Mucosa of descending colon (tissue), 3 donors: ENCODE measurements at regions not wholly inside any gene's neighbourhood (a gene's known extent, or its start where the extent isn't known, plus 50 kb on each side); places are given as distances from the start of the nearest gene placed in this dataset.

Experiments used
- ATAC-seq: fragments of 200-7000 bp; cut with Tn5 transposase; one replicate; pipeline ENCODE4 v1.9.1; 2020; ENCODE audit warnings: mild to moderate bottlenecking, moderate library complexity
- DNase-seq, 3 donors: peaks; one replicate each; pipeline ENCODE4 v3.0.0-alpha.2; 2020
- H3K36me3 ChIP-seq: fragments of 200-600 bp; one replicate; pipeline ENCODE4 v1.8.0; 2021; ENCODE audit warnings: low read depth, mild to moderate bottlenecking
- H3K4me1 ChIP-seq: fragments of 200-600 bp; one replicate; pipeline ENCODE4 v1.8.0; 2021; ENCODE audit warnings: low read depth, mild to moderate bottlenecking
- H3K4me3 ChIP-seq: fragments of 200-600 bp; one replicate; pipeline ENCODE4 v1.8.0; 2021; ENCODE audit warnings: mild to moderate bottlenecking
- H3K9me3 ChIP-seq: fragments of 200-600 bp; one replicate; pipeline ENCODE4 v1.8.0; 2021; ENCODE audit warnings: mild to moderate bottlenecking
- intact Hi-C, 2 donors: fragments of 100-400 bp; cut with DNase I in 1 of 2; cut with micrococcal nuclease in 1 of 2; formaldehyde crosslinking; loops; one replicate each; pipeline versions ENCODE4 v1.11.0 to v1.11.1; 2022; cut with DNase I, micrococcal nuclease
- TF ChIP-seq, protein P1 (sequence below): fragments of 200-600 bp; IDR thresholded peaks from one replicate; pipeline ENCODE4 v1.8.0; 2022; ENCODE audit warnings: antibody characterized with exemption, mild to moderate bottlenecking
- donor health status: DM: no; HTN: no; CAD: no; lungs with moderate emphysema.
- donor health status: DM: no; HTN: no; CAD: no.
- donor health status: DM: no; HTN: yes; CAD: no.

DNA sequence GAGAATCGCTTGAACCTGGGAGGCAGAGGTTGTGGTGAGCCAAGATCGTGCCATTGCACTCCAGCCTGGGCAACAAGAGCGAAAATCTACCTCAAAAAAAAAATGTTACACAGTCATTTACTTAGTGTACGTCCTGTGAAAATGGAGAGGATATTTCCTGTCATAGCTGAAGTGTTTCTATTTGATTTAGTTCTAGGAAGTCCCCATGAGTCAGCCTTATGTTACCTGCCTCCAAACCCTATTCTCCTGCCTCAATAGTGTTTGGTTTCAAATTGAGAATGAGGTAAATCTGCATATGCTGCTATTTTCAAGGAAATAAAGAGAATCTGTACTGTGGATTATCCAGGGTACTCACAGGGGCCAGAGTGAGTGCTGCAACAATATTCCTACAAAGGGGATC is 1284.5 kb upstream of the AUTS2 start:
- intact Hi-C loops: no loop called here

DNA sequence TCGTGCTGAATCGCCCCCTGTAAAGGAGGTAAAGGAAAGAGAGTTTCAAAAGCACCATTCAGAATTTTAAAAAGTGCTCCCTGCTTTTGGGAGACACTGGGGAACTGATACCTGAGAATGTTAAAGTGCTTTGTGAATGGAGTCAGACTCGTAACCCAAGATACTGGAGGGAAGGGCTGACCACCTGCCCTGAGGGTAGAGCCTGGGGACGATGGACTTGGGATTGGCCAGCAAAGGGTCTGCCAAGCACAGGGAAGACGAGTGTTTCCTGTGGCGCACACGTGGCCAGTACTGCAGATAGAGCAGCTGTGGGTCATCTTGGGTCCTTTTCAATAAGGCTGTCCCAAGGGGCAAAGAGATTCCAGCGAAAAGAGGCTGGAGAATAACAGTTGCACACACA is 1284.1 kb upstream of the AUTS2 start:
- H3K36me3 ChIP-seq: no peaks in the 10 kb centered on the region
- H3K4me1 ChIP-seq: no peaks in the 10 kb centered on the region
- no peak for DNase-seq
- intact Hi-C loops: no loop called here
- H3K9me3 ChIP-seq: peaks cover 30% of the 10 kb centered on the region
- ATAC-seq: no peak
- TF ChIP-seq, protein P1, sequence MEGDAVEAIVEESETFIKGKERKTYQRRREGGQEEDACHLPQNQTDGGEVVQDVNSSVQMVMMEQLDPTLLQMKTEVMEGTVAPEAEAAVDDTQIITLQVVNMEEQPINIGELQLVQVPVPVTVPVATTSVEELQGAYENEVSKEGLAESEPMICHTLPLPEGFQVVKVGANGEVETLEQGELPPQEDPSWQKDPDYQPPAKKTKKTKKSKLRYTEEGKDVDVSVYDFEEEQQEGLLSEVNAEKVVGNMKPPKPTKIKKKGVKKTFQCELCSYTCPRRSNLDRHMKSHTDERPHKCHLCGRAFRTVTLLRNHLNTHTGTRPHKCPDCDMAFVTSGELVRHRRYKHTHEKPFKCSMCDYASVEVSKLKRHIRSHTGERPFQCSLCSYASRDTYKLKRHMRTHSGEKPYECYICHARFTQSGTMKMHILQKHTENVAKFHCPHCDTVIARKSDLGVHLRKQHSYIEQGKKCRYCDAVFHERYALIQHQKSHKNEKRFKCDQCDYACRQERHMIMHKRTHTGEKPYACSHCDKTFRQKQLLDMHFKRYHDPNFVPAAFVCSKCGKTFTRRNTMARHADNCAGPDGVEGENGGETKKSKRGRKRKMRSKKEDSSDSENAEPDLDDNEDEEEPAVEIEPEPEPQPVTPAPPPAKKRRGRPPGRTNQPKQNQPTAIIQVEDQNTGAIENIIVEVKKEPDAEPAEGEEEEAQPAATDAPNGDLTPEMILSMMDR: no peak
- no peak overlapping the region for H3K4me3 ChIP-seq

More for the DNA sequence above, 1284.5 kb upstream of the AUTS2 start:
- peaks cover 34% of the 10 kb centered on the region for H3K9me3 ChIP-seq
- no peak overlapping the region for H3K4me3 ChIP-seq
- no peaks in the 10 kb centered on the region for H3K4me1 ChIP-seq
- ATAC-seq (no peak), DNase-seq (no peak)
- H3K36me3 ChIP-seq: no peaks in the 10 kb centered on the region
- TF ChIP-seq, protein P1: no peak

DNA sequence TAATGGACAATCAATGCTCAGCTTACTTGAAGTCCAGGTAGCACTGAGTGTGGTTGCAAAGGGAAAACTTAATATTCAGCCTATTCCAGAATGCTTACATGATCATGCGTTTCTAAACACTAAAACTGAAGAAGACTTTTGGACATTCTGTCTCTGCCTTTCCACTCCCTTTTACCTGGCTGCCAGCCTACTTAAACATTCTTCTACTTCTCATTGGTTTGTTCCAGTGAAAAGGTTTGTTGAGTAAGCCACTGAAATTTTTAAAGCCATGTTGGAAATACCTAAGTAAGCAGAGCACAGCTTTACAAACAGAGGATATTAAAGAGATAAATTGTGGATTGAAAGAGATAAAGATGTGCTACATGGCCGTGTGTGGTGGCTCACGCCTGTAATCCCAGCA is 1280.8 kb upstream of the AUTS2 start:
- ATAC-seq: no peak
- intact Hi-C loops: no loop called here
- no peaks in the 10 kb centered on the region for H3K4me1 ChIP-seq
- no peak for DNase-seq
- TF ChIP-seq, protein P1: no peak
- H3K9me3 ChIP-seq: peaks cover 11% of the 10 kb centered on the region
- H3K36me3 ChIP-seq: no peaks in the 10 kb centered on the region
- no peak overlapping the region for H3K4me3 ChIP-seq

DNA sequence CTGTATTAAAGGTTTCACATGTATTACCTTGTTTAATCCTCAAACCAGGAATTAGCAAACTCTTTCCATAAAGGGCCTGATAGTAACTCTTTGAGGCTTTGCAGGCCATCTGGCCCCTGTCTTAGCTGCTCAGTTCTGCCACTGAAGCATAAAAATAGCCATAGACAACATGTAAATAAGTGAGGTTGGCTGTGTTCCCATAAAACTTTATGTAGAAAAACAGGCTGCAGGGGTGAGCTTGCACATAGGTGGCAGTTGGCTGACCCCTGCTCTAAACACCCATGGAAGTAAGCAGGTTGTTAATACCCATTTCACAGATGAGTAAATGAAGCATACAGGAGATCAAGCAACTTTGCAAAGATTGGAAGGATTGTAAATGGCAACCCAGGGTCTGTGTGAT is 1279.2 kb upstream of the AUTS2 start:
- no peak for ATAC-seq
- Histone ChIP-seq H3K36me3 (no peaks in the 10 kb centered on the region), H3K4me1 (no peaks in the 10 kb centered on the region), H3K9me3 (peaks cover 7% of the 10 kb centered on the region), H3K4me3 (no peak overlapping the region)
- TF ChIP-seq, protein P1: no peak
- intact Hi-C loops: no loop called here
- DNase-seq: no peak

DNA sequence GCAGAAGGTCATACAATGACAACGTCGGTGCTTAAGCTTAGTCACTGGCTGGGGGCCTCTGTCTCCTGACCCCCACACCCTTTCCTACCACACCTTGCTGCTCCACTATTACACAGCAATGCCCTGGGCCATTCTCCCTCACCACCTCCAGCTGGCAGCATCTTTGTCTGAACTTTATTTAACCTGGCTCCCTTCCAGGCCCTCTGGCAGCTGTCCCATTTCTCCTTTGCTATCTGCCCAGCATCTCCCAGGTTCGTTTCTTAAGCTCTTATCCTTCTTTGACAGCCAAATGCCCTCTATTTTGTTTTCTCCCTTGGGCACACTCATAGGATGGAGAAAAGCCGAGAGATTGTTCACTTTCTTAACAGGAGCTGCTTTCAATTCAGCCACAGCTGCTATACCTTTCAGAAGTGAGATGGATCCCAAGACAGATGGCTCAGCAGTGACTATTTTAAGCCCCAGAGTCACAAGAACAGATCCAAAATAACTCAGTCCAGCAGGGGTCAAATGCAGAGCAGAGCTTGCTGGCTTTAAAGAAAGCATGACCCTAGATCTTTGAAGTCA is 1277.1 kb upstream of the AUTS2 start:
- ATAC-seq (no peak), DNase-seq (no peak)
- Histone ChIP-seq H3K4me3 (no peak overlapping the region), H3K4me1 (no peaks in the 10 kb centered on the region), H3K9me3 (peaks cover 9% of the 10 kb centered on the region), H3K36me3 (no peaks in the 10 kb centered on the region)
- TF ChIP-seq, protein P1: no peak
- intact Hi-C loops: no loop called here
